Panc1 (cell line): ENCODE measurements at regions not wholly inside any gene's neighbourhood (a gene's known extent, or its start where the extent isn't known, plus 50 kb on each side); places are given as distances from the start of the nearest gene placed in this dataset.

ENCODE experiments used
- ATAC-seq: fragments of 200-7000 bp; cut with Tn5 transposase; 2 replicates; pipeline ENCODE4 v1.9.1; 2020; ENCODE audit warnings: mild to moderate bottlenecking, moderate library complexity
- BruUV-seq: library from RNA; stranded (reverse); fragments of 400-500 nt; replicated peaks from 2 replicates; lab custom pipeline; 2021; lab: Mats Ljungman, UMichigan
- CTCF ChIA-PET: fragments of 300-600 bp; sonication (Branson Sonifier 250); formaldehyde crosslinking; loops from one replicate; lab custom pipeline; 2022; ENCODE audit warnings: antibody characterized with exemption; lab: Charles Lee
- POLR2A ChIA-PET: fragments of 300-600 bp; sonication (Branson Sonifier 250); formaldehyde crosslinking; loops from one replicate; lab custom pipeline; 2022; ENCODE audit warnings: antibody characterized with exemption; lab: Charles Lee
- DNase-seq: peaks from one replicate; pipeline ENCODE4 v3.0.0-alpha.2; 2010; ENCODE audit warnings: low read depth, low spot score
- H3K27ac ChIP-seq: 2 replicates; pipeline ENCODE4 v1.5.1; 2011; ENCODE audit warnings: mild to moderate bottlenecking, low read length, inconsistent platforms
- H3K27me3 ChIP-seq: fragments of 200-500 bp; sonication (Bioruptor generic); 2 replicates; pipeline ENCODE4 v1.6.0; 2014; ENCODE audit warnings: low read length, inconsistent platforms; ENCODE audit not compliant: control insufficient read depth, insufficient read depth
- H3K36me3 ChIP-seq: fragments of 200-500 bp; sonication (Bioruptor generic); 2 replicates; pipeline ENCODE4 v1.5.1; 2014; ENCODE audit warnings: inconsistent platforms, mild to moderate bottlenecking, low read length, moderate library complexity; ENCODE audit not compliant: control insufficient read depth, insufficient read depth
- H3K4me1 ChIP-seq: 2 replicates; pipeline ENCODE4 v1.5.1; 2011; ENCODE audit warnings: inconsistent platforms, mild to moderate bottlenecking, low read length, moderate library complexity; ENCODE audit not compliant: control insufficient read depth, insufficient read depth
- H3K4me3 ChIP-seq, 2 experiments: 2 replicates each; pipeline ENCODE4 v1.5.1; 2011 to 2012; ENCODE audit warnings: low read depth in 2 of 2, low read length in 2 of 2, mild to moderate bottlenecking in 2 of 2, inconsistent platforms in 1 of 2, moderate library complexity in 1 of 2
- H3K9me3 ChIP-seq: fragments of 200-500 bp; sonication (Bioruptor generic); 2 replicates; pipeline ENCODE4 v1.5.1; 2014; ENCODE audit warnings: low read depth, mild to moderate bottlenecking, inconsistent platforms, low read length, moderate library complexity; ENCODE audit not compliant: control insufficient read depth, insufficient read depth
- CTCF ChIP-seq: fragments of 450-650 bp; IDR thresholded peaks from 2 replicates; pipeline ENCODE4 v1.5.1; 2017; ENCODE audit warnings: mild to moderate bottlenecking
- POLR2AphosphoS5 ChIP-seq: IDR thresholded peaks from 2 replicates; pipeline ENCODE4 v1.6.1; 2012; ENCODE audit warnings: mild to moderate bottlenecking, low read depth, low read length, moderate library complexity
- REST ChIP-seq, 2 experiments: IDR thresholded peaks; 2 replicates each; pipeline ENCODE4 v1.6.1; 2011 to 2012; ENCODE audit warnings: low read depth in 2 of 2, control low read depth in 1 of 2, low read length in 1 of 2, mild to moderate bottlenecking in 1 of 2, moderate library complexity in 1 of 2; ENCODE audit not compliant: insufficient read depth in 1 of 2
- SIN3A ChIP-seq: IDR thresholded peaks from 2 replicates; pipeline ENCODE4 v1.6.1; 2012; ENCODE audit warnings: low read depth, mild to moderate bottlenecking, low read length, moderate library complexity, borderline replicate concordance; ENCODE audit not compliant: insufficient read depth
- TCF7L2 ChIP-seq: IDR thresholded peaks from 2 replicates; pipeline ENCODE4 v1.6.1; 2011; ENCODE audit warnings: mild to moderate bottlenecking, low read depth, low read length, inconsistent platforms
- in situ Hi-C: cut with HindIII; loops from 2 replicates; pipeline ENCODE4 v1.10.0; 2016; ENCODE audit warnings: low sequenced_read_pairs, low pct_unique_long_range_greater_than_20kb
- intact Hi-C: fragments of 100-400 bp; cut with micrococcal nuclease; formaldehyde crosslinking; loops from one replicate; pipeline ENCODE4 v1.10.0; 2022; ENCODE audit not compliant: unreplicated experiment

DNA sequence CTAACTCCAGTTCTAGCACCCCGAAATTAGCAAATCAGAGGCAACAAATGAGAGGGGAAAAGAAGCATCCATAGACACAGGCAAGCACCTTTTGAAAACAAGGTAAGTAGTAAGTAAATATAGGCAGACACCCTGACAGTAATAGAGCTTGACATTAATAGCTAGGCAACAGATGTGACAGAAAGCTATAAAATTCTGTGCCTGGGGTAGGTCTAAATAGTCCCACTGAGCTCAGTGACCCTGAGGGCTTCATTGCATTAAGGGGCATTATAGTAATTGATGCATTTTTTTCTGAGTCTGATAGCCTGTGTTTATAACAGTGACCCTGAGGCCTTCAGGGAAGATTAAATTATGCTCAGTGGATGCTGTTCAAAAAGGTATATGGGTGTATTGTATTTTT is 197.1 kb downstream of the HIPK3 start:
- ATAC-seq, result no peak
- TF ChIP-seq REST (IDR thresholded peaks at IDR 0.05; ENCODE audit: insufficient read depth in 1 of 2, low read depth in 2 of 2, low read length in 1 of 2) (no peak), TCF7L2 (no peak), POLR2AphosphoS5 (no peak), SIN3A (no peak), CTCF (no peak)
- POLR2A ChIA-PET, result interaction anchor here (0.5 kb wide), 1 partner anchor 609 kb away, joined by 3 read pairs; no protein-coding TSS in a partner anchor
- Histone ChIP-seq H3K4me1 (peaks cover 4% of the 10 kb centered on the region; the same call in 1 of the 2 replicates), H3K36me3 (no peaks in the 10 kb centered on the region), H3K27me3 (no peaks in the 10 kb centered on the region), H3K27ac (no peak overlapping the region), H3K9me3 (no peaks in the 10 kb centered on the region), H3K4me3 (no peak overlapping the region)
- BruUV-seq, result no TSS peak
- intact Hi-C loops (no loop called here), in situ Hi-C loops (no loop called here)
- CTCF ChIA-PET, result no interaction called here
- no peak for DNase-seq

DNA sequence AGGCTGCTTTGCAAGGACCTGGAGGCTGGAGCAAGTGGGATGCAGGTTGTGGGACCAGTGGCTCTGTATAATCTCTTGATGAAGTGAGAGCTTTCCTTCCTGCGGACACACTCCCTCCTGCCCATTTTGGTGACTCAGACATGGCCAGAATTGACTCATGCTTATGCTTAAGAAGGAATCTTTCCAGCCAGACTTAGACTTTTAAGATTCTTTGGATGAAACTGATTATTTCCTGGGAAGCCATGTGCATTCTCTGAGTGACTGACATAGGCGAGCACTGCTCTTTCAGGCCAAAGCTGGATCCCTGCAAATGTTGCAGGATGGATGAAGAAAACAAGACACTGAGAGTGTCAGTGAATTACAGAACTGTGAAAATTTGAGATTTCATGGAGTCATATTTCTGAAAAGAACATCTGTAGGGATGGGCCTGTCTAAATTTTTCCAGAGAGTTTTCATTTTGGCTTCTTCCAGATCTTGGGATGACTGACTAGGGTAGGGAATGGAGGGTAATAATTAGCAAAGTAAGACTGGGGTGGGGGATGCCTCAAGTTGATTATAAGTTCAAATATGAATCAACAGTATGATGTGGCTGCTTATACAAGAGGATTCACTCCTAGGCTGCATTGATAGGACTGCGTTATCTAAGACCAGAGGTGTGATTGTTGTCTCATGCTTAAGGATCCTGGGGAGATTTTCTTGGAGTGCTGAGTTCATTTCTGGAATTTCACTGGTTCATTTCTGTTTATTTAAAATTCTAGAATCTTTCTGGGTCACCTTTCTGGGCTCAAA is 195.8 kb downstream of the HIPK3 start:
- no peaks in the 10 kb centered on the region for H3K36me3 ChIP-seq
- ATAC-seq (peak; percentile 72; the same call in 1 of the 2 replicates), DNase-seq (peak; percentile 22)
- H3K4me1 ChIP-seq, result peaks cover 6% of the 10 kb centered on the region; the same call in 1 of the 2 replicates
- no peak overlapping the region for H3K27ac ChIP-seq
- in situ Hi-C loops, result no loop called here
- ChIA-PET CTCF (no interaction called here), POLR2A (no interaction called here)
- no peaks in the 10 kb centered on the region for H3K9me3 ChIP-seq
- H3K27me3 ChIP-seq, result no peaks in the 10 kb centered on the region
- BruUV-seq, result no TSS peak
- TF ChIP-seq TCF7L2, result no peak
- TF ChIP-seq POLR2AphosphoS5, result no peak
- no peak for TF ChIP-seq SIN3A
- TF ChIP-seq REST (IDR thresholded peaks at IDR 0.05; ENCODE audit: insufficient read depth in 1 of 2, low read depth in 2 of 2, low read length in 1 of 2), result no peak
- no peak for TF ChIP-seq CTCF
- H3K4me3 ChIP-seq, result no peak overlapping the region
- intact Hi-C loops, result no loop called here
